Activated T-helper 2 cell treated with anti-CD3 and anti-CD28 coated beads, Interferon-gamma antibody, Interleukin-2, Interleukin-4, amounts not matched to agents 10 μg/mL and 5 μg/mL and 100 μg/mL, durations not matched to agents 14 hours and 24 hours and 36 hours (primary cell): ENCODE measurements at regions not wholly inside any gene's neighbourhood (a gene's known extent, or its start where the extent isn't known, plus 50 kb on each side); places are given as distances from the start of the nearest gene placed in this dataset.

Experiments
- DNase-seq: peaks from one replicate; pipeline ENCODE4 v3.0.0; 2021; ENCODE audit warnings: low spot score
- H3K27ac Mint-ChIP-seq: one replicate; pipeline ENCODE4 v1.8.0; 2021; ENCODE audit warnings: mixed read lengths
- H3K27me3 Mint-ChIP-seq: one replicate; pipeline ENCODE4 v1.8.0; 2021; ENCODE audit warnings: low read depth, mixed read lengths
- H3K36me3 Mint-ChIP-seq: one replicate; pipeline ENCODE4 v1.8.0; 2021; ENCODE audit warnings: low read depth, mixed read lengths
- H3K4me1 Mint-ChIP-seq: one replicate; pipeline ENCODE4 v1.8.0; 2021; ENCODE audit warnings: low read depth, mixed read lengths
- H3K4me3 Mint-ChIP-seq: one replicate; pipeline ENCODE4 v1.8.0; 2021; ENCODE audit warnings: low read depth, mild to moderate bottlenecking, moderate library complexity, mixed read lengths
- H3K9me3 Mint-ChIP-seq: one replicate; pipeline ENCODE4 v1.8.0; 2021; ENCODE audit warnings: mixed read lengths
- intact Hi-C: fragments of 100-400 bp; cut with micrococcal nuclease; formaldehyde crosslinking; loops from one replicate; pipeline ENCODE4 v1.15.1; 2023

- H3K27me3 Mint-ChIP-seq, result peaks cover 3% of the 10 kb centered on the region
- DNase-seq, result no peak
- intact Hi-C loops, result no loop called here
- no peaks in the 10 kb centered on the region for H3K36me3 Mint-ChIP-seq
- H3K4me3 Mint-ChIP-seq, result no peak overlapping the region
- H3K9me3 Mint-ChIP-seq, result no peaks in the 10 kb centered on the region
- H3K27ac Mint-ChIP-seq, result no peak overlapping the region
- H3K4me1 Mint-ChIP-seq, result no peaks in the 10 kb centered on the region
Measured at GRCh38 chr10:78398382-78398781, 364.7 kb downstream of the RPS24 start.

GRCh38 chr10:78401624-78402367, 368.1 kb downstream of the RPS24 start:
- Mint-ChIP-seq H3K27ac (no peak overlapping the region), H3K9me3 (no peaks in the 10 kb centered on the region), H3K36me3 (no peaks in the 10 kb centered on the region), H3K27me3 (peaks cover 5% of the 10 kb centered on the region), H3K4me1 (no peaks in the 10 kb centered on the region), H3K4me3 (no peak overlapping the region)
- no peak for DNase-seq
- intact Hi-C loops, result no loop called here

- H3K36me3 Mint-ChIP-seq, result no peaks in the 10 kb centered on the region
- no peak overlapping the region for H3K27ac Mint-ChIP-seq
- H3K9me3 Mint-ChIP-seq, result no peaks in the 10 kb centered on the region
- H3K27me3 Mint-ChIP-seq, result peaks cover 5% of the 10 kb centered on the region
- H3K4me3 Mint-ChIP-seq, result no peak overlapping the region
- H3K4me1 Mint-ChIP-seq, result peaks cover 1% of the 10 kb centered on the region
- intact Hi-C loops, result no loop called here
- DNase-seq, result no peak
Measured at GRCh38 chr10:78402591-78402990, 368.9 kb downstream of the RPS24 start.

- no peak overlapping the region for H3K27ac Mint-ChIP-seq
- intact Hi-C loops, result no loop called here
Measured at GRCh38 chr10:78403781-78404180, 370.1 kb downstream of the RPS24 start.

GRCh38 chr10:78404296-78404695, 370.6 kb downstream of the RPS24 start:
- intact Hi-C loops, result no loop called here
- Mint-ChIP-seq H3K4me1 (peaks cover 1% of the 10 kb centered on the region), H3K27ac (no peak overlapping the region), H3K4me3 (no peak overlapping the region), H3K27me3 (peaks cover 5% of the 10 kb centered on the region), H3K9me3 (no peaks in the 10 kb centered on the region), H3K36me3 (no peaks in the 10 kb centered on the region)
- no peak for DNase-seq

More at GRCh38 chr10:78403781-78404180, 370.1 kb downstream of the RPS24 start:
- no peaks in the 10 kb centered on the region for H3K9me3 Mint-ChIP-seq
- no peaks in the 10 kb centered on the region for H3K36me3 Mint-ChIP-seq
- no peak overlapping the region for H3K4me3 Mint-ChIP-seq
- peaks cover 5% of the 10 kb centered on the region for H3K27me3 Mint-ChIP-seq
- peaks cover 1% of the 10 kb centered on the region for H3K4me1 Mint-ChIP-seq
- DNase-seq, result no peak

GRCh38 chr10:78405231-78405630, 371.6 kb downstream of the RPS24 start:
- intact Hi-C loops, result no loop called here
- Mint-ChIP-seq H3K27ac (no peak overlapping the region), H3K27me3 (peaks cover 5% of the 10 kb centered on the region), H3K4me1 (peaks cover 1% of the 10 kb centered on the region), H3K4me3 (no peak overlapping the region), H3K36me3 (no peaks in the 10 kb centered on the region), H3K9me3 (no peaks in the 10 kb centered on the region)
- DNase-seq, result no peak

- intact Hi-C loops, result no loop called here
- peaks cover 1% of the 10 kb centered on the region for H3K4me1 Mint-ChIP-seq
- no peaks in the 10 kb centered on the region for H3K9me3 Mint-ChIP-seq
- H3K4me3 Mint-ChIP-seq, result no peak overlapping the region
- no peak for DNase-seq
- peaks cover 5% of the 10 kb centered on the region for H3K27me3 Mint-ChIP-seq
- H3K27ac Mint-ChIP-seq, result no peak overlapping the region
- no peaks in the 10 kb centered on the region for H3K36me3 Mint-ChIP-seq
Measured at GRCh38 chr10:78405736-78406135, 372.1 kb downstream of the RPS24 start.

GRCh38 chr10:78406648-78407008, 373.0 kb downstream of the RPS24 start:
- Mint-ChIP-seq H3K4me1 (peaks cover 1% of the 10 kb centered on the region), H3K4me3 (peak overlapping the region; percentile 45), H3K27me3 (peaks cover 5% of the 10 kb centered on the region), H3K36me3 (no peaks in the 10 kb centered on the region), H3K9me3 (no peaks in the 10 kb centered on the region), H3K27ac (no peak overlapping the region)
- intact Hi-C loops, result no loop called here
- DNase-seq, result no peak

GRCh38 chr10:78407009-78407711, 373.5 kb downstream of the RPS24 start:
- DNase-seq, result peak; percentile 46
- H3K27ac Mint-ChIP-seq, result no peak overlapping the region
- intact Hi-C loops, result no loop called here

GRCh38 chr10:78407966-78408365, 374.3 kb downstream of the RPS24 start:
- Mint-ChIP-seq H3K9me3 (no peaks in the 10 kb centered on the region), H3K27ac (no peak overlapping the region), H3K4me1 (peaks cover 1% of the 10 kb centered on the region), H3K36me3 (no peaks in the 10 kb centered on the region), H3K4me3 (no peak overlapping the region), H3K27me3 (peaks cover 5% of the 10 kb centered on the region)
- intact Hi-C loops, result no loop called here
- no peak for DNase-seq

More at GRCh38 chr10:78407009-78407711, 373.5 kb downstream of the RPS24 start:
- H3K4me3 Mint-ChIP-seq, result peak overlapping the region; percentile 45
- H3K27me3 Mint-ChIP-seq, result peaks cover 5% of the 10 kb centered on the region
- peaks cover 1% of the 10 kb centered on the region for H3K4me1 Mint-ChIP-seq
- no peaks in the 10 kb centered on the region for H3K36me3 Mint-ChIP-seq
- no peaks in the 10 kb centered on the region for H3K9me3 Mint-ChIP-seq

- Mint-ChIP-seq H3K27me3 (peaks cover 5% of the 10 kb centered on the region), H3K36me3 (no peaks in the 10 kb centered on the region), H3K4me3 (no peak overlapping the region), H3K9me3 (no peaks in the 10 kb centered on the region), H3K27ac (no peak overlapping the region), H3K4me1 (peaks cover 1% of the 10 kb centered on the region)
- no peak for DNase-seq
- intact Hi-C loops, result no loop called here
Measured at GRCh38 chr10:78408671-78409472, 375.2 kb downstream of the RPS24 start.

GRCh38 chr10:78410046-78410965, 376.6 kb downstream of the RPS24 start:
- Mint-ChIP-seq H3K27me3 (peaks cover 5% of the 10 kb centered on the region), H3K9me3 (no peaks in the 10 kb centered on the region), H3K4me3 (no peak overlapping the region), H3K4me1 (peaks cover 1% of the 10 kb centered on the region), H3K27ac (no peak overlapping the region), H3K36me3 (no peaks in the 10 kb centered on the region)
- no peak for DNase-seq
- intact Hi-C loops, result no loop called here
